AG04449 (cell line): ENCODE measurements at regions not wholly inside any gene's neighbourhood (a gene's known extent, or its start where the extent isn't known, plus 50 kb on each side); places are given as distances from the start of the nearest gene placed in this dataset.

ENCODE experiments used
- CTCF ChIA-PET: fragments of 350-600 bp; formaldehyde crosslinking; extraction: SDS; loops from one replicate; lab custom pipeline; 2021; ENCODE audit warnings: antibody characterized with exemption; lab: Yijun Ruan, JAX
- POLR2A ChIA-PET: fragments of 400-600, 350-600 bp; formaldehyde crosslinking; extraction: SDS; loops from one replicate; lab custom pipeline; 2020; ENCODE audit warnings: antibody characterized with exemption, inconsistent platforms; lab: Yijun Ruan, JAX
- DNase-seq: peaks from one replicate; pipeline ENCODE4 v3.0.0-alpha.2; 2010; ENCODE audit warnings: low read depth, low spot score
- H3K4me3 ChIP-seq: 2 replicates; pipeline ENCODE4 v1.5.1; 2011; ENCODE audit warnings: low read depth, mild to moderate bottlenecking, control low read depth, low read length
- TF ChIP-seq, protein P1 (sequence below): IDR thresholded peaks from one replicate; pipeline ENCODE4 v1.5.1; 2011; ENCODE audit warnings: mild to moderate bottlenecking, moderate library complexity, low read length, control low read depth, inconsistent platforms; ENCODE audit not compliant: insufficient read depth; ENCODE audit errors: missing control alignments

- no peak for DNase-seq
- ChIA-PET CTCF (interaction anchor here (1.4 kb wide), 1 partner anchor 19 kb away, joined by 4 read pairs; no protein-coding TSS in a partner anchor), POLR2A (no interaction called here)
- H3K4me3 ChIP-seq: no peak overlapping the region
- TF ChIP-seq, protein P1, sequence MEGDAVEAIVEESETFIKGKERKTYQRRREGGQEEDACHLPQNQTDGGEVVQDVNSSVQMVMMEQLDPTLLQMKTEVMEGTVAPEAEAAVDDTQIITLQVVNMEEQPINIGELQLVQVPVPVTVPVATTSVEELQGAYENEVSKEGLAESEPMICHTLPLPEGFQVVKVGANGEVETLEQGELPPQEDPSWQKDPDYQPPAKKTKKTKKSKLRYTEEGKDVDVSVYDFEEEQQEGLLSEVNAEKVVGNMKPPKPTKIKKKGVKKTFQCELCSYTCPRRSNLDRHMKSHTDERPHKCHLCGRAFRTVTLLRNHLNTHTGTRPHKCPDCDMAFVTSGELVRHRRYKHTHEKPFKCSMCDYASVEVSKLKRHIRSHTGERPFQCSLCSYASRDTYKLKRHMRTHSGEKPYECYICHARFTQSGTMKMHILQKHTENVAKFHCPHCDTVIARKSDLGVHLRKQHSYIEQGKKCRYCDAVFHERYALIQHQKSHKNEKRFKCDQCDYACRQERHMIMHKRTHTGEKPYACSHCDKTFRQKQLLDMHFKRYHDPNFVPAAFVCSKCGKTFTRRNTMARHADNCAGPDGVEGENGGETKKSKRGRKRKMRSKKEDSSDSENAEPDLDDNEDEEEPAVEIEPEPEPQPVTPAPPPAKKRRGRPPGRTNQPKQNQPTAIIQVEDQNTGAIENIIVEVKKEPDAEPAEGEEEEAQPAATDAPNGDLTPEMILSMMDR: no peak
Observed at GRCh38 chr15:94100863-94101262, 130.5 kb upstream of the MCTP2 start.

DNA sequence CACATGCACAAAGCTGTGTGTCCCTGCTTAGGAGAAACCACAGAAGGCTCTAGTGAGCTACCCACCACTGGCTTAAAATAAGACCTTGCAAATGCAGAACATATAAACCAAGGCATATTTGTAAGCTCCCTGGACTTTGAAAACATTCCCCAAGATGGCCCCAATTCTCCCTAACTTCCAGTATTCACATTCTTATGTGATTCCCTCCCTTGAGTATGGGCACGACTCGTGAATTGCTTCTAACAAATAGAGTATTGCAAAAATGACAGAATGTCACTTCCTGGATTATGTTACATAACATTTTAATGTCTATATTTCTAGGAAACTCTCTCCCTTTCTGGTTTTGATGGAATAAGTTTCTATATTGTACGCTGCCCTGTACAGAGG is 131.8 kb upstream of the MCTP2 start:
- ChIA-PET CTCF (interaction anchor here (0.8 to 1.3 kb wide), 4 partner anchors 20 to 103 kb away, joined by 3 to 7 read pairs (median 4); no protein-coding TSS in a partner anchor), POLR2A (interaction anchor here (0.6 kb wide), 1 partner anchor 20 kb away, joined by 4 read pairs; no protein-coding TSS in a partner anchor)

GRCh38 chr15:94098921-94099573 is 132.3 kb upstream of the MCTP2 start:
- ChIA-PET CTCF (interaction anchor here (0.8 to 1.3 kb wide), 3 partner anchors 20 to 102 kb away, joined by 3 to 7 read pairs (median 4); no protein-coding TSS in a partner anchor), POLR2A (interaction anchor here (0.6 kb wide), 1 partner anchor 19 kb away, joined by 4 read pairs; no protein-coding TSS in a partner anchor)
- DNase-seq: peak; percentile 56

More for the DNA sequence above, 131.8 kb upstream of the MCTP2 start:
- H3K4me3 ChIP-seq: no peak overlapping the region
- DNase-seq: no peak
- TF ChIP-seq, protein P1: no peak

DNA sequence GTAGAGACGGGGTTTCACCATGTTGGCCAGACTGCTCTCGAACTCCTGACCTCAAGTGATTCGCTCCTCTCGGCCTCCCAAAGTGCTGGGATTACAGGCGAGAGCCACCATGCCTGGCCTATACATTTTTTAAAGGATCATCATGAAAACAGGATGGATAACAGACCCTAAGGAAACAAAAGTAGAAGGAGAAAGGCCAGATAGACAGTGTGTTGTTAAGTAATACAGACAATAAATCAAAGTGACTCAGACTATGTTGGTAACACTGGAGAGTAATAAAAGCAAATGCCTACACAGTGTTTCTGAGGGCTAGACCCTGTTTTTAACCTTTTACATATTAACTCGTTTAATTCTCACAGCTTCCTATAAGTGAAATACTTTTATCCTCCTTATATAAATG is 133.8 kb upstream of the MCTP2 start:
- POLR2A ChIA-PET: interaction anchor here (1.1 kb wide), 1 partner anchor 13 kb away, joined by 4 read pairs; no protein-coding TSS in a partner anchor
- TF ChIP-seq, protein P1: no peak
- no peak overlapping the region for H3K4me3 ChIP-seq
- CTCF ChIA-PET: interaction anchor here (0.7 to 1.8 kb wide), 3 partner anchors 9 to 121 kb away, joined by 3 read pairs; no protein-coding TSS in a partner anchor
- DNase-seq: no peak

More at GRCh38 chr15:94098921-94099573, 132.3 kb upstream of the MCTP2 start:
- TF ChIP-seq, protein P1: no peak
- no peak overlapping the region for H3K4me3 ChIP-seq

DNA sequence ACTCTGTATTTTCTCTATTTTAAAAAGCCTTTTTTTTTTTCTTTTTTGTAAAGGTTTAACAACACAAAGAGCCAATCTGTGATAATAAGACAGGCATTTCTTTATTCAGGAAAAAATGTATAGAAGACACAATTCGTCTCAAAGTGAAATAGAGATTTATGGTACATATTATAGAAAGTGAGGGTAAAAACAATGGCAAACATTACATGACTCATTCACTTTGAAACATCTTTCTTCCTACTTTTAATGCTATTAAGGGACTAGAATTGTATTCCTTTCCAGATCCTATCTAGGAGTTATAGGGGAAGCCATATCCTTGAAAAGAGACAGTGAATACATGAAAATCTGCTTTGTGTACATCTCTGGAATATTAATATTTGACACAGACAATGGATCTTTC is 137.1 kb upstream of the MCTP2 start:
- DNase-seq: no peak
- CTCF ChIA-PET: no interaction called here

More for the DNA sequence above, 137.1 kb upstream of the MCTP2 start:
- H3K4me3 ChIP-seq: no peak overlapping the region
- TF ChIP-seq, protein P1: no peak
- POLR2A ChIA-PET: no interaction called here
